LNCaP clone FGC (cell line): ENCODE measurements at regions not wholly inside any gene's neighbourhood (a gene's known extent, or its start where the extent isn't known, plus 50 kb on each side); places are given as distances from the start of the nearest gene placed in this dataset.

Experiments used
- DNase-seq: peaks from one replicate; pipeline ENCODE4 v3.0.0-alpha.2; 2011; ENCODE audit warnings: low read depth
- H3K4me3 ChIP-seq: 2 replicates; pipeline ENCODE4 v1.5.1; 2011; ENCODE audit warnings: mild to moderate bottlenecking, low read depth, low read length, control low read depth
- TF ChIP-seq, protein P1 (sequence below): IDR thresholded peaks from 2 replicates; pipeline ENCODE4 v1.5.1; 2012; ENCODE audit warnings: mild to moderate bottlenecking; ENCODE audit not compliant: control insufficient read depth, insufficient read depth; ENCODE audit errors: extremely low read depth

DNA sequence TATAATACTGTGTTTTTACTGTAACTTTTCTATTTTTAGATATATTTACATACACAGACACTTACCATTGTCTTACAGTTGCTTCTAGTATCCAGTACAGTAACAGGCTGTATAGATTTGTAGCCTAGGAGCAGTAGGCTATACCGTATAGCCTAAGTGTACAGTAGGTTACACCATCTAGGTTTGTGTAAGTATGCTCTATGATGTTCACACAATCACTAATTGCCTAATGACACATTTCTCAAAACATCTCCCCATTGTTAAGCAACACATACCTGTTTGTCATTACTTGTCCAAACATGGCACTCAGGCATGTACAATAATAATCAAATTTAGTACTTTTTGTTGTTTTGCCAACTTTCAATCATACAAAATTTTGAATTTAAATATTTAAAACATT is 757.3 kb downstream of the DOK5 start:
- H3K4me3 ChIP-seq, result no peak overlapping the region
- no peak for DNase-seq
- TF ChIP-seq, protein P1, sequence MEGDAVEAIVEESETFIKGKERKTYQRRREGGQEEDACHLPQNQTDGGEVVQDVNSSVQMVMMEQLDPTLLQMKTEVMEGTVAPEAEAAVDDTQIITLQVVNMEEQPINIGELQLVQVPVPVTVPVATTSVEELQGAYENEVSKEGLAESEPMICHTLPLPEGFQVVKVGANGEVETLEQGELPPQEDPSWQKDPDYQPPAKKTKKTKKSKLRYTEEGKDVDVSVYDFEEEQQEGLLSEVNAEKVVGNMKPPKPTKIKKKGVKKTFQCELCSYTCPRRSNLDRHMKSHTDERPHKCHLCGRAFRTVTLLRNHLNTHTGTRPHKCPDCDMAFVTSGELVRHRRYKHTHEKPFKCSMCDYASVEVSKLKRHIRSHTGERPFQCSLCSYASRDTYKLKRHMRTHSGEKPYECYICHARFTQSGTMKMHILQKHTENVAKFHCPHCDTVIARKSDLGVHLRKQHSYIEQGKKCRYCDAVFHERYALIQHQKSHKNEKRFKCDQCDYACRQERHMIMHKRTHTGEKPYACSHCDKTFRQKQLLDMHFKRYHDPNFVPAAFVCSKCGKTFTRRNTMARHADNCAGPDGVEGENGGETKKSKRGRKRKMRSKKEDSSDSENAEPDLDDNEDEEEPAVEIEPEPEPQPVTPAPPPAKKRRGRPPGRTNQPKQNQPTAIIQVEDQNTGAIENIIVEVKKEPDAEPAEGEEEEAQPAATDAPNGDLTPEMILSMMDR, result no peak

DNA sequence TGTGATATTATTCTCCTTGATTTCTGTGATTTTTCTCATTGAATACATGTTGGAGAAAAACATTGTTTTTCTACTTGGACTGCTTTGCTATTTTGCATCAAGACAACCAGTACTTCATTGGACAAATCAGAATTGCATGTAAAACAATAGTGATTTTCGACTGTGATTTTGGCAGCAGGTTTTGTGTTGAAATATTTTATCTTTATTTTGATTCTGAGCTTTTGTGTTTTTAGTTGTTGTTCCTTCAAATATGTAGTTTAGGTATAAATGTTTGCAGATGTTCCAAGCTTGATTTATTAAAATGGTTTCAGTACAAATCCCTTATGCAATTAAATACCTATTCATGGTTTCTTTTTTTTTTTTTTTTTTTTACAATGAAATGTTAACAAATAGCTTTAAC is 754.1 kb downstream of the DOK5 start:
- DNase-seq, result no peak
- no peak overlapping the region for H3K4me3 ChIP-seq
- TF ChIP-seq, protein P1, result no peak

DNA sequence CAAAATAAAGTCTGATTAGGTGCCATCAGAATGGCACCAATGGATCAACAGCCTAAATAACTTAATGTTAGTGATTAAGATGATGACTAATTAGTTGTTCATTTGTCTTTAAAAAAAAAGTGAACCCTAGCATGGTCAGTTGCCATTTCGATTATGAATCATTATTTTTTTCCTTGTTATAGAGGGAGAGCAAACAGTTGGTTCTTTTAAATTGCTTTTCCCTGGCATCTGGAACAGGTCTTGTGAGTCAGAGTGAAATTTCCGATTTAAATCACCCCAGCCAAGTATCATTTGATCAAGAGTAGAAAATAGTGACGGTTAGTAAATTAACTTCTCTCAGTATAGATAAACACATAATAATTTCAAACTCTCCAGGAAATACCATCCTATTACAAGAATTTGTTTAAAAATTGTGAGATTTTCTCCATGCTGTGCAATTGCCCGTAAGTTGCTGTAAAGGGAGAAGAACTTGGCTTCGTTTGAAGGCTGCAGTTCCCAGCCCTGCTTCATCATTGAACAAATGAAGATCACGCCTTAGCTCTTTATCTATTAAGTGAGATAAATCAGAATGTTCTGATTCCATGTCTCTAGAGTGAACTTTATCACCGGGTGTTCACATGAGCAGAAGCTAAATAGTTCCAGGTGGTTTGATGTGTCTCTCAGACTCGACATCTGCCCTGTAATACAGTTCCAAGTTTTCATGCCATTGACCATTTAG is 741.3 kb downstream of the DOK5 start:
- no peak for DNase-seq
- TF ChIP-seq, protein P1, result no peak
- no peak overlapping the region for H3K4me3 ChIP-seq

DNA sequence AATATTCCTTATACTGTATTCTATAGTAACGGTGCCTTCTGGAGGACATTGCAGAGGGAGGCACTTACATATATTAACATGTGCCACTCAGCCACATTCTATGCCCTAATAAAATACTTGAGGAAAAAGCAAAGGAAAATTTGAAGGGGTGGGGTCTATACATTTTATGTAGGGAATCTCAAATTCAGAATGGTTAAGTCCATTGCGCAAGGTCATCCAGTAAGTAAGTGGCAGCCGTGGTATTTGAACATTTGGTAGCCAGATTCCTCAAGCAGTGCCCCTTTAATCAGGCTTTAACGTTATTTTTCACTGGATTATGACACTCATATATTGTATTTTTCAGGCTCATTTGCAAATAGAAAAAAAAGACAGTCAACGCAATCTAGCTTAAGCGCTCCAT is 738.3 kb downstream of the DOK5 start:
- no peak overlapping the region for H3K4me3 ChIP-seq
- TF ChIP-seq, protein P1, result no peak
- DNase-seq, result no peak

DNA sequence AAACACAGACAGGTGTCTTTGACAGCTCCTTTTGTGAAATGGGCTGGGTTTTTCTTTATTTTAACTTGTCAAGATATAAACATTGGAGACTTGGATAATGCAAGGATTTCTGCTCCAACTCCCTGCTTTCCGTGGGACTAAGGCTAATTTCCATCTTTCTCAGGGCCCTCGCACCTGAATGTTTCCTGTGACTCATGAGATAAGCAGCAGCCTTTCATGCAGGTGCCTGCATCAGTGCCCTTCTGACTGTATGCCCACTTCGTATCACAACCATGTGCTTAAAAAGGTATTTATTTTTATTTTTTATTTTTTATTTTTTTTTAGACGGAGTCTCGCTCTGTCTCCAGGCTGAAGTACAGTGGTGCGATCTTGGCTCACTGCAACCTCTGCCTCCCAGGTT is 736.1 kb downstream of the DOK5 start:
- TF ChIP-seq, protein P1, result no peak
- DNase-seq, result no peak
- H3K4me3 ChIP-seq, result no peak overlapping the region

DNA sequence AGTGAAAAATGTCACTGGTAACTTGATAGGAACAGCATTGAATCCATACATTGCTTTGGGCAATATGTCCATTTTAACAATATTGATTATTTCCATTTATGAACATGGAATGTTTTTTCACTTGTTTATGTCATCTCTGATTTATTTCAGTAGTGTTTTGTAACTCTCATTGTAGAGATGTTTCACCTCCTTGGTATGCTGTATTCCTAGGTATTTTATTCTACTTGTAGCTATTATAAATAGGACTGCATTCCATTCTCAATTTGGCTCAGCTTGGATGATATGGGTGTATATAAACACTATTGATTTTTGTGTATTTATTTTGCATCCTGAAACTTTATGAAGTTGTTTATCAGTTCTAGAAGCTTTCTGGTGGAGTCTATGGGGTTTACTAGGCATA is 730.3 kb downstream of the DOK5 start:
- TF ChIP-seq, protein P1, result no peak
- H3K4me3 ChIP-seq, result no peak overlapping the region
- no peak for DNase-seq

DNA sequence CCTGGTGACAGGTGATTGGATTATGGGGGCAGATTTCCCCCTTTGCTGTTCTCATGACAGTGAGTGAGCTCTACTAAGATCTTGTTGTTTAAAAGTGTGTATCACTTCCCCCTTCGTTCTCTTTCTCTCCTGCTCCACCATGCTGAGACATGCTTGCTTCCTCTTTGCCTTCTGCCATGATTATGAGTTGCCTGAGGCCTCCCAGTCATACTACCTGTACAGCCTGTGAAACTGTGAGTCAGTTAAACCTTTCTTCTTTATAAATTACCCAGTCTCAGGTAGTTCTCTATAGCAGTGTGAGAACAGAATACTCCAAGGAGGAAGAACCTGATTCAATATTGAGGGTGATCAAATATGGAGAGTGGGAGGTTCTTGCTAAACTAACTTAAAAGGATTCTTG is 724.9 kb downstream of the DOK5 start:
- TF ChIP-seq, protein P1, result no peak
- no peak overlapping the region for H3K4me3 ChIP-seq

More for the DNA sequence above, 724.9 kb downstream of the DOK5 start:
- DNase-seq, result no peak
